ENCODE measurements at regions not wholly inside any gene's neighbourhood (a gene's known extent, or its start where the extent isn't known, plus 50 kb on each side); places are given as distances from the start of the nearest gene placed in this dataset.

- ChIA-PET POLR2A (no interaction called here), CTCF (interaction anchor here (1.6 kb wide), 1 partner anchor 11 kb away, joined by 9 read pairs; no protein-coding TSS in a partner anchor), RAD21 (ENCODE audit: low non-redundant PET in 1 of 2, low total read pairs in 2 of 2, uncharacterized antibody in 2 of 2, unreplicated experiment in 2 of 2) (no interaction called here)
- Histone ChIP-seq H3K4me3 (replicated peaks in 1 of 2; ENCODE audit: low read depth in 1 of 2, low read length in 2 of 2) (no peak overlapping the region), H2AFZ (ENCODE audit: low read depth, low read length, poor library complexity, severe bottlenecking) (no peak overlapping the region), H3K4me2 (ENCODE audit: low read length) (no peak overlapping the region), H4K20me1 (ENCODE audit: insufficient read depth) (no peaks in the 10 kb centered on the region), H3K9ac (ENCODE audit: low read length) (no peak overlapping the region), H3K79me2 (ENCODE audit: insufficient read depth, low read length) (no peaks in the 10 kb centered on the region), H3K27me3 (ENCODE audit: insufficient read depth, low read length) (no peaks in the 10 kb centered on the region), H3K9me3 (ENCODE audit: control insufficient read depth in 1 of 2, insufficient read depth in 1 of 2, low read depth in 1 of 2, low read length in 2 of 2) (no peaks in the 10 kb centered on the region), H3K4me1 (ENCODE audit: control insufficient read depth in 1 of 2, insufficient read depth in 2 of 2, low read length in 2 of 2) (no peaks in the 10 kb centered on the region), H3K27ac (ENCODE audit: low read depth, low read length) (no peak overlapping the region), H3K36me3 (ENCODE audit: control insufficient read depth in 1 of 2, insufficient read depth in 2 of 2, low read length in 2 of 2) (no peaks in the 10 kb centered on the region), H3K9me2 (ENCODE audit: insufficient read depth) (no peaks in the 10 kb centered on the region)
- DNase-seq (ENCODE audit: low read depth, low spot score) (no peak), ATAC-seq (no peak)
- TF ChIP-seq EZH2phosphoT487 (IDR thresholded peaks at IDR 0.05; ENCODE audit: borderline replicate concordance) (no peak), SRF (IDR thresholded peaks at IDR 0.05; ENCODE audit: low read depth) (no peak), MAX (IDR thresholded peaks at IDR 0.05) (no peak), POLR2AphosphoS5 (IDR thresholded peaks at IDR 0.05; ENCODE audit: low read depth, low read length) (no peak)
- intact Hi-C loops (cut with micrococcal nuclease), result no loop called here
- no TSS peak for BruUV-seq (replicated peaks)
These were observed 647.8 kb downstream of the RNF144B start for GRCh38 chr6:19034986-19035385.

- BruUV-seq (replicated peaks), result no TSS peak
- Histone ChIP-seq H3K9ac (ENCODE audit: low read length) (no peak overlapping the region), H3K9me2 (ENCODE audit: insufficient read depth) (no peaks in the 10 kb centered on the region), H3K4me3 (replicated peaks in 1 of 2; ENCODE audit: low read depth in 1 of 2, low read length in 2 of 2) (no peak overlapping the region), H3K27ac (ENCODE audit: low read depth, low read length) (no peak overlapping the region), H3K4me2 (ENCODE audit: low read length) (no peak overlapping the region), H3K27me3 (ENCODE audit: insufficient read depth, low read length) (no peaks in the 10 kb centered on the region), H3K36me3 (ENCODE audit: control insufficient read depth in 1 of 2, insufficient read depth in 2 of 2, low read length in 2 of 2) (no peaks in the 10 kb centered on the region), H4K20me1 (ENCODE audit: insufficient read depth) (no peaks in the 10 kb centered on the region), H3K4me1 (ENCODE audit: control insufficient read depth in 1 of 2, insufficient read depth in 2 of 2, low read length in 2 of 2) (no peaks in the 10 kb centered on the region), H2AFZ (ENCODE audit: low read depth, low read length, poor library complexity, severe bottlenecking) (no peak overlapping the region), H3K9me3 (ENCODE audit: control insufficient read depth in 1 of 2, insufficient read depth in 1 of 2, low read depth in 1 of 2, low read length in 2 of 2) (no peaks in the 10 kb centered on the region), H3K79me2 (ENCODE audit: insufficient read depth, low read length) (no peaks in the 10 kb centered on the region)
- intact Hi-C loops (cut with micrococcal nuclease), result no loop called here
- DNase-seq (ENCODE audit: low read depth, low spot score), result no peak
- RAD21 ChIA-PET (ENCODE audit: low non-redundant PET in 1 of 2, low total read pairs in 2 of 2, uncharacterized antibody in 2 of 2, unreplicated experiment in 2 of 2), result no interaction called here
- POLR2A ChIA-PET, result no interaction called here
- no peak for ATAC-seq
- CTCF ChIA-PET, result interaction anchor here (0.9 to 1.6 kb wide), 2 partner anchors 11 kb away, joined by 3 to 9 read pairs; no protein-coding TSS in a partner anchor
- no peak for TF ChIP-seq MAX (IDR thresholded peaks at IDR 0.05)
- no peak for TF ChIP-seq EGR1 (IDR thresholded peaks at IDR 0.05; ENCODE audit: low read depth)
- no peak for TF ChIP-seq ELF1 (IDR thresholded peaks at IDR 0.05; ENCODE audit: borderline replicate concordance, low read depth)
- TF ChIP-seq REST (IDR thresholded peaks at IDR 0.05; ENCODE audit: low read depth), result no peak
- TF ChIP-seq EZH2phosphoT487 (IDR thresholded peaks at IDR 0.05; ENCODE audit: borderline replicate concordance), result no peak
These were observed 648.5 kb downstream of the RNF144B start for GRCh38 chr6:19035461-19036195.
